Epithelial cell of esophagus (primary cell): ENCODE measurements at regions not wholly inside any gene's neighbourhood (a gene's known extent, or its start where the extent isn't known, plus 50 kb on each side); places are given as distances from the start of the nearest gene placed in this dataset.

Experiments used
- DNase-seq: peaks from one replicate; pipeline ENCODE4 v3.0.0; 2010; ENCODE audit warnings: low read depth
- H3K4me3 ChIP-seq: 2 replicates; pipeline ENCODE4 v1.5.1; 2011; ENCODE audit warnings: mild to moderate bottlenecking, low read length, control low read depth
- CTCF ChIP-seq: IDR thresholded peaks from 2 replicates; pipeline ENCODE4 v1.5.1; 2011; ENCODE audit warnings: low read depth, mild to moderate bottlenecking, low read length, control low read depth, inconsistent platforms; ENCODE audit not compliant: insufficient read depth; ENCODE audit errors: missing control alignments

- no peak for TF ChIP-seq CTCF
Measured at GRCh38 chr20:60064554-60065196, 106.5 kb downstream of the CDH26 start.

GRCh38 chr20:60065741-60066437 is 107.7 kb downstream of the CDH26 start:
- DNase-seq: no peak
- no peak overlapping the region for H3K4me3 ChIP-seq
- TF ChIP-seq CTCF: no peak

More at GRCh38 chr20:60064554-60065196, 106.5 kb downstream of the CDH26 start:
- no peak overlapping the region for H3K4me3 ChIP-seq
- no peak for DNase-seq

GRCh38 chr20:60066438-60066823 is 108.2 kb downstream of the CDH26 start:
- H3K4me3 ChIP-seq: no peak overlapping the region
- no peak for TF ChIP-seq CTCF
- DNase-seq: no peak

- TF ChIP-seq CTCF: no peak
- no peak for DNase-seq
Measured at GRCh38 chr20:60068509-60068908, 110.3 kb downstream of the CDH26 start.

GRCh38 chr20:60069656-60070055 is 111.4 kb downstream of the CDH26 start:
- DNase-seq: no peak
- TF ChIP-seq CTCF: no peak

More at GRCh38 chr20:60068509-60068908, 110.3 kb downstream of the CDH26 start:
- no peak overlapping the region for H3K4me3 ChIP-seq

GRCh38 chr20:60070791-60071190 is 112.6 kb downstream of the CDH26 start:
- no peak for DNase-seq
- no peak overlapping the region for H3K4me3 ChIP-seq
- no peak for TF ChIP-seq CTCF

More at GRCh38 chr20:60069656-60070055, 111.4 kb downstream of the CDH26 start:
- no peak overlapping the region for H3K4me3 ChIP-seq
